HEK293 (cell line): ENCODE measurements at regions not wholly inside any gene's neighbourhood (a gene's known extent, or its start where the extent isn't known, plus 50 kb on each side); places are given as distances from the start of the nearest gene placed in this dataset.

Source experiments
- CTCF ChIA-PET: fragments of 350-600 bp; formaldehyde crosslinking; extraction: SDS; loops from one replicate; lab custom pipeline; 2021; ENCODE audit warnings: antibody characterized with exemption; lab: Yijun Ruan, JAX
- POLR2A ChIA-PET: fragments of 300-600 bp; formaldehyde crosslinking; extraction: SDS; loops from one replicate; lab custom pipeline; 2020; ENCODE audit warnings: antibody characterized with exemption, inconsistent platforms; lab: Yijun Ruan, JAX
- H3K27ac ChIP-seq: fragments of 200-500 bp; sonication (Bioruptor generic); 2 replicates; pipeline ENCODE4 v1.5.1; 2014; ENCODE audit warnings: low read depth, low read length, control low read depth, inconsistent platforms; ENCODE audit errors: extremely low read depth
- H3K36me3 ChIP-seq, 2 experiments: fragments of 200-500 bp in 1 of 2; sonication (Bioruptor generic) in 1 of 2; 1 replicate in 1 of 2; 2 replicates in 1 of 2; pipeline ENCODE4 v1.5.1; 2014 to 2017; ENCODE audit warnings: inconsistent platforms in 2 of 2, low read length in 2 of 2; ENCODE audit not compliant: control insufficient read depth in 2 of 2, insufficient read depth in 1 of 2
- H3K4me1 ChIP-seq: fragments of 200-500 bp; sonication (Bioruptor generic); 2 replicates; pipeline ENCODE4 v1.5.1; 2014; ENCODE audit warnings: mild to moderate bottlenecking, low read length, inconsistent platforms; ENCODE audit not compliant: control insufficient read depth, insufficient read depth
- H3K4me3 ChIP-seq: 2 replicates; pipeline ENCODE4 v1.5.1; 2011; ENCODE audit warnings: low read depth, mild to moderate bottlenecking, control low read depth, low read length, moderate library complexity
- H3K9me3 ChIP-seq: fragments of 200-500 bp; sonication (Bioruptor generic); 2 replicates; pipeline ENCODE4 v1.5.1; 2014; ENCODE audit warnings: low read depth, low read length, inconsistent platforms; ENCODE audit not compliant: control insufficient read depth, insufficient read depth
- EGR2 ChIP-seq: fragments of 450-650 bp; formaldehyde crosslinking; IDR thresholded peaks from 2 replicates; pipeline ENCODE4 v1.5.1; 2016; ENCODE audit warnings: low read depth, missing biosample characterization, missing genetic modification characterization
- IKZF3 ChIP-seq: fragments of 450-650 bp; IDR thresholded peaks from 2 replicates; pipeline ENCODE4 v1.5.0; 2018; ENCODE audit warnings: missing biosample characterization, mild to moderate bottlenecking, missing genetic modification characterization, moderate library complexity
- KLF9 ChIP-seq: fragments of 450-650 bp; formaldehyde crosslinking; IDR thresholded peaks from 2 replicates; pipeline ENCODE4 v1.5.1; 2016; ENCODE audit warnings: missing biosample characterization, missing genetic modification characterization, low read depth
- OSR2 ChIP-seq: fragments of 450-650 bp; formaldehyde crosslinking; IDR thresholded peaks from 2 replicates; pipeline ENCODE4 v1.5.1; 2016; ENCODE audit warnings: missing biosample characterization, missing genetic modification characterization
- ZNF10 ChIP-seq: fragments of 450-650 bp; formaldehyde crosslinking; IDR thresholded peaks from 2 replicates; pipeline ENCODE4 v1.5.1; 2017; ENCODE audit warnings: missing biosample characterization, missing genetic modification characterization
- ZNF433 ChIP-seq: fragments of 450-650 bp; formaldehyde crosslinking; IDR thresholded peaks from 2 replicates; pipeline ENCODE4 v1.5.1; 2016; ENCODE audit warnings: missing biosample characterization, missing genetic modification characterization, low read depth
- ZNF501 ChIP-seq: fragments of 450-650 bp; formaldehyde crosslinking; IDR thresholded peaks from 2 replicates; pipeline ENCODE4 v1.5.1; 2016; ENCODE audit warnings: missing biosample characterization, missing genetic modification characterization
- ZNF785 ChIP-seq: fragments of 450-650 bp; formaldehyde crosslinking; IDR thresholded peaks from 2 replicates; pipeline ENCODE4 v1.5.1; 2016; ENCODE audit warnings: missing biosample characterization, missing genetic modification characterization

- no peaks in the 10 kb centered on the region for H3K4me1 ChIP-seq
- no peaks in the 10 kb centered on the region for H3K36me3 ChIP-seq
- POLR2A ChIA-PET = no interaction called here
- CTCF ChIA-PET = no interaction called here
- H3K9me3 ChIP-seq = no peaks in the 10 kb centered on the region
- H3K4me3 ChIP-seq = no peak overlapping the region
- TF ChIP-seq OSR2 = no peak
- TF ChIP-seq ZNF433 (tag by site-specific recombination) = no peak
- TF ChIP-seq EGR2 (tag by site-specific recombination) = no peak
- TF ChIP-seq ZNF785 (tag by site-specific recombination) = no peak
- no peak for TF ChIP-seq KLF9
- no peak for TF ChIP-seq ZNF10 (tag by site-specific recombination)
- no peak for TF ChIP-seq IKZF3 (tag by site-specific recombination)
- no peak for TF ChIP-seq ZNF501 (tag by site-specific recombination)
- H3K27ac ChIP-seq = no peak overlapping the region
These were observed 53.5 kb upstream of the UBE3A start for GRCh38 chr15:25492315-25492714.
